22Rv1 (cell line): ENCODE measurements at regions not wholly inside any gene's neighbourhood (a gene's known extent, or its start where the extent isn't known, plus 50 kb on each side); places are given as distances from the start of the nearest gene placed in this dataset.

Experiments
- H3K27ac ChIP-seq: fragments of 450-650 bp; 2 replicates; pipeline ENCODE4 v1.5.1; 2017
- CTCF ChIP-seq: fragments of 450-650 bp; IDR thresholded peaks from 2 replicates; pipeline ENCODE4 v1.5.1; 2017; ENCODE audit warnings: mild to moderate bottlenecking
- ZFX ChIP-seq: fragments of 450-650 bp; IDR thresholded peaks from 2 replicates; pipeline ENCODE4 v1.6.1; 2017; ENCODE audit warnings: antibody characterized with exemption, borderline replicate concordance

GRCh38 chr11:90661233-90661632 lies 438.4 kb upstream of the CHORDC1 start:
- TF ChIP-seq ZFX (no peak), CTCF (no peak)
- no peak overlapping the region for H3K27ac ChIP-seq

- H3K27ac ChIP-seq, result no peak overlapping the region
- TF ChIP-seq ZFX, result no peak
- TF ChIP-seq CTCF, result no peak
Measured at GRCh38 chr11:90656171-90656570, 433.3 kb upstream of the CHORDC1 start.

- no peak for TF ChIP-seq CTCF
- H3K27ac ChIP-seq, result no peak overlapping the region
Measured at GRCh38 chr11:90650153-90650552, 427.3 kb upstream of the CHORDC1 start.

GRCh38 chr11:90646706-90647105 lies 423.9 kb upstream of the CHORDC1 start:
- TF ChIP-seq CTCF (no peak), ZFX (no peak)
- H3K27ac ChIP-seq, result no peak overlapping the region

- TF ChIP-seq ZFX, result no peak
- TF ChIP-seq CTCF, result no peak
- H3K27ac ChIP-seq, result no peak overlapping the region
Measured at GRCh38 chr11:90646266-90646665, 423.4 kb upstream of the CHORDC1 start.

GRCh38 chr11:90639461-90639993 lies 416.7 kb upstream of the CHORDC1 start:
- H3K27ac ChIP-seq, result no peak overlapping the region
- TF ChIP-seq ZFX (no peak), CTCF (peak; percentile 69)

- H3K27ac ChIP-seq, result no peak overlapping the region
- TF ChIP-seq CTCF (no peak), ZFX (no peak)
Measured at GRCh38 chr11:90635886-90636285, 413.0 kb upstream of the CHORDC1 start.
